Endodermal cell (in vitro differentiated cells): ENCODE measurements at regions not wholly inside any gene's neighbourhood (a gene's known extent, or its start where the extent isn't known, plus 50 kb on each side); places are given as distances from the start of the nearest gene placed in this dataset.
"Not testable (repeated sequence)": the region's sequence is repeated elsewhere in the genome, so short reads cannot be mapped to it uniquely, and the experiment has no call there.

Experiments
- DNase-seq: peaks from one replicate; pipeline ENCODE4 v3.0.0-alpha.2; 2017
- H3K27ac ChIP-seq: 2 replicates; pipeline ENCODE4 v1.5.1; 2013; ENCODE audit warnings: mild to moderate bottlenecking, low read depth, low read length, moderate library complexity
- H3K27me3 ChIP-seq: 2 replicates; pipeline ENCODE4 v1.6.1; 2013; ENCODE audit warnings: mild to moderate bottlenecking, low read length, moderate library complexity; ENCODE audit not compliant: insufficient read depth, control insufficient read depth, poor library complexity, severe bottlenecking
- H3K36me3 ChIP-seq: 2 replicates; pipeline ENCODE4 v1.7.0; 2013; ENCODE audit warnings: mild to moderate bottlenecking, low read length, moderate library complexity; ENCODE audit not compliant: control insufficient read depth, insufficient read depth
- H3K4me1 ChIP-seq: one replicate; pipeline ENCODE4 v1.7.0; 2013; ENCODE audit warnings: low read length; ENCODE audit not compliant: control insufficient read depth, insufficient read depth
- H3K4me3 ChIP-seq: 2 replicates; pipeline ENCODE4 v1.5.1; 2013; ENCODE audit warnings: mild to moderate bottlenecking, low read length, moderate library complexity
- H3K9ac ChIP-seq: 2 replicates; pipeline ENCODE4 v1.6.1; 2013; ENCODE audit warnings: mild to moderate bottlenecking, low read length, moderate library complexity; ENCODE audit not compliant: poor library complexity, severe bottlenecking; ENCODE audit errors: extremely low read depth
- H3K9me3 ChIP-seq: 2 replicates; pipeline ENCODE4 v1.6.1; 2013; ENCODE audit warnings: mild to moderate bottlenecking, low read length, moderate library complexity; ENCODE audit not compliant: control insufficient read depth
- H3K27ac Mint-ChIP-seq: 2 replicates; pipeline ENCODE4 v1.8.0; 2020; ENCODE audit warnings: mixed read lengths
- H3K27me3 Mint-ChIP-seq: 2 replicates; pipeline ENCODE4 v1.8.0; 2021; ENCODE audit warnings: mild to moderate bottlenecking, mixed read lengths; ENCODE audit not compliant: insufficient read depth
- H3K36me3 Mint-ChIP-seq: 2 replicates; pipeline ENCODE4 v1.8.0; 2020; ENCODE audit warnings: low read depth, mixed read lengths
- H3K4me1 Mint-ChIP-seq: 2 replicates; pipeline ENCODE4 v1.8.0; 2020; ENCODE audit warnings: mixed read lengths
- H3K4me3 Mint-ChIP-seq: 2 replicates; pipeline ENCODE4 v1.8.0; 2020; ENCODE audit warnings: mild to moderate bottlenecking, moderate library complexity, mixed read lengths
- H3K9me3 Mint-ChIP-seq: 2 replicates; pipeline ENCODE4 v1.8.0; 2020; ENCODE audit warnings: mild to moderate bottlenecking, mixed read lengths
- CTCF ChIP-seq: fragments of 200-600 bp; sonication (generic); conservative IDR thresholded peaks from 2 replicates; pipeline ENCODE4 v1.5.0; 2021; ENCODE audit warnings: antibody characterized with exemption, mild to moderate bottlenecking
- WGBS, 2 experiments: methylation state at CpG; one replicate each; pipeline versions ENCODE4 v1.1.5 to v1.1.7; 2013; ENCODE audit warnings: missing lambda C conversion rate in 2 of 2, mixed read lengths in 1 of 2; ENCODE audit not compliant: insufficient coverage in 1 of 2, insufficient read length in 1 of 2; 5-methylcytosine and 5-hydroxymethylcytosine counted together

DNA sequence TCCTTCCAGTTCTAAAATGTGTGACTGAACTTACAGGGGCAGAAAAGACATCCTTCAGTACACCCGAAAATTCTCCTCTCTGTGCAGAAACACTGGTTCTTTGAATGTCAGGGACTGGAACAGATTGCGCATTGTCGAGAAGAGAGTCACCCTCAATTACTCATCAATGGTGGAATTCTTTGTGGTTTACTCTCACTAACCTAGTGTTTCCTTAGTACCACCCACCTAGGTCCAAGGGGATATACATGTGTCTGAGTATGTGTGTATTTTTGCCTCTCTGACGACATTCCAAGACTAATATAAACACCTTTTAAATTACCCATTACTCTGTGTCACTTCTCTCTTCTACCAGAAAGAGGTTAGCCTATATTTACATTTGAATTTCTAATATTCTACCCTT is 660.8 kb downstream of the TLE1 start:
- TF ChIP-seq CTCF, result no peak
- Histone ChIP-seq H3K4me1 (peaks cover 12% of the 10 kb centered on the region), H3K9ac (no peak overlapping the region), H3K27ac (no peak overlapping the region), H3K36me3 (no peaks in the 10 kb centered on the region), H3K4me3 (no peak overlapping the region), H3K9me3 (no peaks in the 10 kb centered on the region), H3K27me3 (no peaks in the 10 kb centered on the region)
- H3K27me3 Mint-ChIP-seq, result no peaks in the 10 kb centered on the region
- no peak for DNase-seq
- 88 to 89% methylated on average over 1 to 4 of the region's 4 CpGs for WGBS, 2 experiments
- H3K4me1 Mint-ChIP-seq, result peaks cover 31% of the 10 kb centered on the region
- H3K9me3 Mint-ChIP-seq, result peaks cover 2% of the 10 kb centered on the region
- H3K4me3 Mint-ChIP-seq, result no peak overlapping the region
- no peaks in the 10 kb centered on the region for H3K36me3 Mint-ChIP-seq
- no peak overlapping the region for H3K27ac Mint-ChIP-seq

GRCh38 chr9:81022177-81022576 is 667.2 kb downstream of the TLE1 start:
- Mint-ChIP-seq H3K9me3 (peaks cover 8% of the 10 kb centered on the region), H3K27me3 (no peaks in the 10 kb centered on the region), H3K27ac (no peak overlapping the region), H3K36me3 (peaks cover 16% of the 10 kb centered on the region), H3K4me3 (no peak overlapping the region), H3K4me1 (peaks cover 13% of the 10 kb centered on the region)
- H3K36me3 ChIP-seq, result no peaks in the 10 kb centered on the region
- no peak overlapping the region for H3K4me3 ChIP-seq
- TF ChIP-seq CTCF, result no peak
- no peak for DNase-seq
- no peaks in the 10 kb centered on the region for H3K27me3 ChIP-seq
- no peaks in the 10 kb centered on the region for H3K4me1 ChIP-seq
- peaks cover 4% of the 10 kb centered on the region for H3K9me3 ChIP-seq
- WGBS, 2 experiments, result 62 to 91% methylated on average over 2 to 3 of the region's 3 CpGs
- no peak overlapping the region for H3K9ac ChIP-seq
- no peak overlapping the region for H3K27ac ChIP-seq

DNA sequence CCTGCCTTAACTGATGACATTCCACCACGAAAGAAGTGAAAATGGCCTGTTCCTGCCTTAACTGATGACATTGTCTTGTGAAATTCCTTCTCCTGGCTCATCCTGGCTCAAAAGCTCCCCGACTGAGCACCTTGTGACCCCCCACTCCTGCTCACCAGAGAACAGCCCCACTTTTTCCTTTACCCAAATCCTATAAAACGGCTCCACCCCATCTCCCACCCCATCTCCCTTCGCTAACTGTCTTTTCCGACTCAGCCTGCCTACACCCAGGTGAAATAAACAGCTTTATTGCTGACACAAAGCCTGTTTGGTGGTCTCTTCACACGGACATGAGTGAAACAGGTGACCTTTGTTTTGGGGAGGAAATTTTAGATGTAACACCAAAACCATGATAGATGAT is 674.4 kb downstream of the TLE1 start:
- 56 to 60% methylated on average over 1 to 5 of the region's 6 CpGs for WGBS, 2 experiments
- DNase-seq, result peak; percentile 71
- peaks cover 72% of the 10 kb centered on the region for H3K4me1 Mint-ChIP-seq
- peak overlapping the region; percentile 94 for H3K27ac Mint-ChIP-seq
- not testable (repeated sequence) for H3K27me3 Mint-ChIP-seq, H3K9ac ChIP-seq, H3K4me3 ChIP-seq, H3K9me3 ChIP-seq, H3K27ac ChIP-seq, H3K4me1 ChIP-seq, H3K27me3 ChIP-seq, H3K36me3 ChIP-seq, H3K9me3 Mint-ChIP-seq
- H3K36me3 Mint-ChIP-seq, result peaks cover 23% of the 10 kb centered on the region
- H3K4me3 Mint-ChIP-seq, result peak overlapping the region; percentile 70

- H3K4me1 Mint-ChIP-seq, result peaks cover 82% of the 10 kb centered on the region
- not testable (repeated sequence) for H3K9me3 Mint-ChIP-seq, H3K9ac ChIP-seq, H3K4me1 ChIP-seq, H3K36me3 ChIP-seq, H3K27me3 Mint-ChIP-seq, H3K27ac ChIP-seq, H3K9me3 ChIP-seq, H3K27me3 ChIP-seq, H3K4me3 ChIP-seq
- peak; percentile 49 for DNase-seq
- 43% methylated on average over 2 of the region's 3 CpGs; no CpG with 5 or more reads in 1 of the 2 experiments for WGBS, 2 experiments
- peaks cover 11% of the 10 kb centered on the region for H3K36me3 Mint-ChIP-seq
- peak overlapping the region; percentile 70 for H3K4me3 Mint-ChIP-seq
- peak overlapping the region; percentile 53 for H3K27ac Mint-ChIP-seq
These were observed 676.2 kb downstream of the TLE1 start for GRCh38 chr9:81013191-81013590.
